Calu3 (cell line): ENCODE measurements at regions not wholly inside any gene's neighbourhood (a gene's known extent, or its start where the extent isn't known, plus 50 kb on each side); places are given as distances from the start of the nearest gene placed in this dataset.

Experiments used
- BruUV-seq: library from RNA; stranded (reverse); fragments of 400-500 nt; replicated peaks from 2 replicates; lab custom pipeline; 2021; lab: Mats Ljungman, UMichigan
- CTCF ChIA-PET: fragments of 300-600 bp; sonication (Branson Sonifier 250); formaldehyde crosslinking; loops from one replicate; lab custom pipeline; 2022; ENCODE audit warnings: antibody characterized with exemption; lab: Charles Lee
- DNase-seq: peaks from one replicate; pipeline ENCODE4 v3.0.0; 2022
- H3K27ac Mint-ChIP-seq: one replicate; pipeline ENCODE4 v1.8.0; 2022; ENCODE audit warnings: mixed read lengths; ENCODE audit not compliant: unreplicated experiment
- H3K27me3 Mint-ChIP-seq: one replicate; pipeline ENCODE4 v1.8.0; 2022; ENCODE audit warnings: mixed read lengths; ENCODE audit not compliant: unreplicated experiment
- H3K36me3 Mint-ChIP-seq: one replicate; pipeline ENCODE4 v1.8.0; 2022; ENCODE audit warnings: mild to moderate bottlenecking, moderate library complexity, mixed read lengths; ENCODE audit not compliant: insufficient read depth, unreplicated experiment
- H3K4me1 Mint-ChIP-seq: one replicate; pipeline ENCODE4 v1.8.0; 2022; ENCODE audit warnings: mild to moderate bottlenecking, low read depth, mixed read lengths; ENCODE audit not compliant: unreplicated experiment
- H3K4me3 Mint-ChIP-seq: one replicate; pipeline ENCODE4 v1.8.0; 2022; ENCODE audit warnings: mild to moderate bottlenecking, low read depth, moderate library complexity, mixed read lengths; ENCODE audit not compliant: unreplicated experiment
- H3K9me3 Mint-ChIP-seq: one replicate; pipeline ENCODE4 v1.8.0; 2022; ENCODE audit warnings: low read depth, mixed read lengths; ENCODE audit not compliant: unreplicated experiment
- CTCF ChIP-seq: fragments of 200-600 bp; IDR thresholded peaks from one replicate; pipeline ENCODE4 v1.8.0; 2022; ENCODE audit warnings: antibody characterized with exemption; ENCODE audit not compliant: unreplicated experiment
- intact Hi-C: fragments of 100-400 bp; cut with micrococcal nuclease; formaldehyde crosslinking; loops from one replicate; pipeline ENCODE4 v1.10.0; 2022; ENCODE audit not compliant: unreplicated experiment

GRCh38 chr1:215345766-215346165, 221.3 kb upstream of the KCTD3 start:
- no peaks in the 10 kb centered on the region for H3K27me3 Mint-ChIP-seq
- H3K36me3 Mint-ChIP-seq = no peaks in the 10 kb centered on the region
- no peak for DNase-seq
- intact Hi-C loops = no loop called here
- no peaks in the 10 kb centered on the region for H3K9me3 Mint-ChIP-seq
- H3K4me1 Mint-ChIP-seq = no peaks in the 10 kb centered on the region
- no peak overlapping the region for H3K27ac Mint-ChIP-seq
- CTCF ChIA-PET = no interaction called here
- H3K4me3 Mint-ChIP-seq = no peak overlapping the region
- no peak for TF ChIP-seq CTCF
- BruUV-seq = no TSS peak

- Mint-ChIP-seq H3K36me3 (no peaks in the 10 kb centered on the region), H3K9me3 (no peaks in the 10 kb centered on the region), H3K27ac (no peak overlapping the region), H3K4me1 (no peaks in the 10 kb centered on the region), H3K4me3 (no peak overlapping the region), H3K27me3 (no peaks in the 10 kb centered on the region)
- TF ChIP-seq CTCF = no peak
- CTCF ChIA-PET = no interaction called here
- intact Hi-C loops = no loop called here
- BruUV-seq = no TSS peak
- no peak for DNase-seq
Observed at GRCh38 chr1:215357901-215358300, 209.2 kb upstream of the KCTD3 start.

- H3K9me3 Mint-ChIP-seq = no peaks in the 10 kb centered on the region
- H3K27ac Mint-ChIP-seq = no peak overlapping the region
- CTCF ChIA-PET = no interaction called here
- H3K36me3 Mint-ChIP-seq = no peaks in the 10 kb centered on the region
- intact Hi-C loops = no loop called here
- H3K4me1 Mint-ChIP-seq = no peaks in the 10 kb centered on the region
- TF ChIP-seq CTCF = no peak
- no peak for DNase-seq
- H3K27me3 Mint-ChIP-seq = no peaks in the 10 kb centered on the region
- no TSS peak for BruUV-seq
- H3K4me3 Mint-ChIP-seq = no peak overlapping the region
Observed at GRCh38 chr1:215358356-215358755, 208.7 kb upstream of the KCTD3 start.

- Mint-ChIP-seq H3K4me3 (no peak overlapping the region), H3K4me1 (no peaks in the 10 kb centered on the region), H3K36me3 (no peaks in the 10 kb centered on the region), H3K27me3 (no peaks in the 10 kb centered on the region), H3K9me3 (peaks cover 3% of the 10 kb centered on the region), H3K27ac (no peak overlapping the region)
- no peak for TF ChIP-seq CTCF
- DNase-seq = no peak
- CTCF ChIA-PET = interaction anchor here (0.6 kb wide), 1 partner anchor 60 kb away, joined by 3 read pairs; no protein-coding TSS in a partner anchor
- intact Hi-C loops = no loop called here
- BruUV-seq = no TSS peak
Observed at GRCh38 chr1:215360031-215360430, 207.1 kb upstream of the KCTD3 start.
